DND-41 (cell line): ENCODE measurements at regions not wholly inside any gene's neighbourhood (a gene's known extent, or its start where the extent isn't known, plus 50 kb on each side); places are given as distances from the start of the nearest gene placed in this dataset.

Experiments used
- ATAC-seq: fragments of 200-7000 bp; cut with Tn5 transposase; 3 replicates; pipeline ENCODE4 v1.9.1; 2021; ENCODE audit warnings: low read depth; ENCODE audit not compliant: insufficient read depth
- DNase-seq: peaks from one replicate; pipeline ENCODE4 v3.0.0-alpha.2; 2020
- H2AFZ ChIP-seq: 2 replicates; pipeline ENCODE4 v1.6.0; 2012; ENCODE audit warnings: low read depth, low read length
- H3K27ac ChIP-seq: 2 replicates; pipeline ENCODE4 v1.5.1; 2012; ENCODE audit warnings: low read length, inconsistent platforms
- H3K27me3 ChIP-seq: fragments of 200-600 bp; sonication (generic); 2 replicates; pipeline ENCODE4 v1.6.0; 2012; ENCODE audit warnings: low read length, mild to moderate bottlenecking, inconsistent platforms; ENCODE audit not compliant: insufficient read depth, poor library complexity
- H3K36me3 ChIP-seq: 2 replicates; pipeline ENCODE4 v1.5.1; 2012; ENCODE audit warnings: low read length, inconsistent platforms; ENCODE audit not compliant: insufficient read depth
- H3K4me1 ChIP-seq: 2 replicates; pipeline ENCODE4 v1.5.1; 2012; ENCODE audit warnings: mild to moderate bottlenecking, low read length; ENCODE audit not compliant: insufficient read depth
- H3K4me2 ChIP-seq: 2 replicates; pipeline ENCODE4 v1.6.0; 2012; ENCODE audit warnings: mild to moderate bottlenecking, moderate library complexity, low read length, inconsistent platforms; ENCODE audit not compliant: insufficient read depth
- H3K4me3 ChIP-seq, 2 experiments: fragments of 200-600 bp in 1 of 2; shearing (Covaris generic) in 1 of 2; 2 replicates each; pipeline ENCODE4 v1.5.1; 2012 to 2016; ENCODE audit warnings: inconsistent platforms in 2 of 2, low read length in 2 of 2, mild to moderate bottlenecking in 2 of 2, low read depth in 1 of 2, moderate library complexity in 1 of 2
- H3K79me2 ChIP-seq: 2 replicates; pipeline ENCODE4 v1.6.0; 2012; ENCODE audit warnings: low read length, inconsistent platforms; ENCODE audit not compliant: insufficient read depth
- H3K9ac ChIP-seq: 2 replicates; pipeline ENCODE4 v1.6.0; 2012; ENCODE audit warnings: low read depth, mild to moderate bottlenecking, inconsistent platforms, low read length, moderate library complexity
- H3K9me3 ChIP-seq: 2 replicates; pipeline ENCODE4 v1.5.1; 2012; ENCODE audit warnings: low read length, moderate library complexity, mild to moderate bottlenecking, inconsistent platforms; ENCODE audit not compliant: insufficient read depth, severe bottlenecking
- H4K20me1 ChIP-seq: 2 replicates; pipeline ENCODE4 v1.6.0; 2012; ENCODE audit warnings: low read length; ENCODE audit not compliant: insufficient read depth
- CTCF ChIP-seq: IDR thresholded peaks from 2 replicates; pipeline ENCODE4 v1.5.1; 2012; ENCODE audit warnings: borderline replicate concordance, low read length, moderate library complexity, mild to moderate bottlenecking; ENCODE audit not compliant: poor library complexity, severe bottlenecking; ENCODE audit errors: extremely low read depth
- EZH2 ChIP-seq: IDR thresholded peaks from 3 replicates; pipeline ENCODE4 v1.6.1; 2012; ENCODE audit warnings: borderline replicate concordance, low read depth, mild to moderate bottlenecking, moderate library complexity, low read length, inconsistent platforms; ENCODE audit not compliant: severe bottlenecking

GRCh38 chr12:131418121-131418520 is 292.8 kb upstream of the SFSWAP start:
- Histone ChIP-seq H3K36me3 (no peaks in the 10 kb centered on the region), H3K79me2 (no peaks in the 10 kb centered on the region), H3K4me1 (no peaks in the 10 kb centered on the region), H3K4me2 (no peak overlapping the region), H3K9me3 (no peaks in the 10 kb centered on the region), H3K27me3 (no peaks in the 10 kb centered on the region), H3K4me3 (no peak overlapping the region), H4K20me1 (no peaks in the 10 kb centered on the region), H3K9ac (no peak overlapping the region), H3K27ac (no peak overlapping the region), H2AFZ (no peak overlapping the region)
- no peak for ATAC-seq
- TF ChIP-seq EZH2, result no peak
- TF ChIP-seq CTCF, result no peak
- DNase-seq, result no peak

- TF ChIP-seq CTCF (no peak), EZH2 (no peak)
- H3K36me3 ChIP-seq, result no peaks in the 10 kb centered on the region
- no peak overlapping the region for H3K9ac ChIP-seq
- H3K4me1 ChIP-seq, result no peaks in the 10 kb centered on the region
- H3K79me2 ChIP-seq, result no peaks in the 10 kb centered on the region
- peaks cover under 1% of the 10 kb centered on the region for H3K9me3 ChIP-seq
- no peak overlapping the region for H3K4me2 ChIP-seq
- H2AFZ ChIP-seq, result no peak overlapping the region
- no peak overlapping the region for H3K27ac ChIP-seq
- H4K20me1 ChIP-seq, result no peaks in the 10 kb centered on the region
- DNase-seq (no peak), ATAC-seq (no peak)
- H3K4me3 ChIP-seq, result no peak overlapping the region
- no peaks in the 10 kb centered on the region for H3K27me3 ChIP-seq
Measured at GRCh38 chr12:131418884-131419283, 292.0 kb upstream of the SFSWAP start.

- TF ChIP-seq CTCF, result no peak
- TF ChIP-seq EZH2, result no peak
- Histone ChIP-seq H3K79me2 (no peaks in the 10 kb centered on the region), H3K27me3 (no peaks in the 10 kb centered on the region), H4K20me1 (no peaks in the 10 kb centered on the region), H3K4me1 (no peaks in the 10 kb centered on the region), H3K4me3 (no peak overlapping the region), H2AFZ (no peak overlapping the region), H3K27ac (no peak overlapping the region), H3K9me3 (peaks cover 13% of the 10 kb centered on the region), H3K4me2 (no peak overlapping the region), H3K36me3 (no peaks in the 10 kb centered on the region), H3K9ac (no peak overlapping the region)
- ATAC-seq, result no peak
- DNase-seq, result no peak
Measured at GRCh38 chr12:131420867-131421447, 289.9 kb upstream of the SFSWAP start.
